ENCODE measurements at regions not wholly inside any gene's neighbourhood (a gene's known extent, or its start where the extent isn't known, plus 50 kb on each side); places are given as distances from the start of the nearest gene placed in this dataset.

DNA sequence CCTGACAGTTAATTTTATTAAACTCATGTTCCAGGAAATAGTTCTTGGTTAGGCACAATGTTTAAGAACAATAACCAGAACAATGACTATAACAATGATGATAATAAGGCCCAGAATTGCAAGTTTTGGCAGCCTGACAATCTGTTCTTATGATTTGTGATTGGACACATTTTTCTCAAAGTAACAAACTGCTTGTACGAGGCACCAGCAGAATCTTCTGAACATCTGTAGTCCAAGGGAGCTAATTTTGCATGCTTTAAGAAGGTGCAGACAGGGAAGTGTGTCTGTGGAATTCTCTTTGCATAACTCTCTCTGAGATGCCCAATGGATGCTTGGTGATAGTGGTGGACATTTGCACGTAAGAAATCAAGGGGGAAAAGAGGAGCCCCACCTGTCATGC lies 709.3 kb downstream of the SLC4A3 start:
- TF ChIP-seq POLR2AphosphoS5 (IDR thresholded peaks at IDR 0.05; ENCODE audit: low read depth, low read length), result no peak
- TF ChIP-seq POU2F2 (IDR thresholded peaks at IDR 0.05; ENCODE audit: low read depth, low read length), result no peak
- TF ChIP-seq POLR2A (IDR thresholded peaks at IDR 0.05; ENCODE audit: low read depth, low read length), result no peak
- TF ChIP-seq PAX5 (IDR thresholded peaks at IDR 0.05; ENCODE audit: insufficient read depth, low read length, severe bottlenecking), result no peak
- TF ChIP-seq SPI1 (IDR thresholded peaks at IDR 0.05; ENCODE audit: low read depth, low read length), result no peak
- no peak for TF ChIP-seq TAF1 (IDR thresholded peaks at IDR 0.05; ENCODE audit: low read depth, low read length)
- DNase-seq (ENCODE audit: insufficient read length, low spot score), result no peak
- FAIRE-seq, result no peak

GRCh38 chr2:220337611-220338440 lies 710.4 kb downstream of the SLC4A3 start:
- FAIRE-seq (no peak), DNase-seq (ENCODE audit: insufficient read length, low spot score) (no peak)
- TF ChIP-seq PAX5 (IDR thresholded peaks at IDR 0.05; ENCODE audit: insufficient read depth, low read length, severe bottlenecking) (no peak), POU2F2 (IDR thresholded peaks at IDR 0.05; ENCODE audit: low read depth, low read length) (no peak), POLR2A (IDR thresholded peaks at IDR 0.05; ENCODE audit: low read depth, low read length) (no peak), POLR2AphosphoS5 (IDR thresholded peaks at IDR 0.05; ENCODE audit: low read depth, low read length) (no peak), SPI1 (IDR thresholded peaks at IDR 0.05; ENCODE audit: low read depth, low read length) (no peak)

DNA sequence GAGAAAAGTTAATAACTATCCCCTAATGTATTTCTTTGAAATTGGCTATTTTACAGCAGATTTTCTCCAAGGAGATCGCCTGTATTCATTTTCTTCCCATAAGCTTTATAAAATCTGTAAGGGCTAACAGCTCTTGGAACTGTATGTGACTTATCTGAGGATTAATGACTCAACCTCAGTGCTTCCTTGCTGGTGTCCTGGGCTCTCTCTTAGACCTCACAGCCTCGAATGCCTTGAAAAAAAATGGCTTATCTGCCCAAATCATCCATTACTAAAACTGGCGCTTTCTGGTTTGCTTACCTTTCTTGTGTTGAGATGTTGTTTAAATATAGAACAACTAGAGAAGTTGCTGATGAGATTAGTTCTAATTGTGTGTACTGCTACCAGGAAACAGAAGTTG lies 713.6 kb downstream of the SLC4A3 start:
- no peak for FAIRE-seq
- TF ChIP-seq POU2F2 (IDR thresholded peaks at IDR 0.05; ENCODE audit: low read depth, low read length) (no peak), POLR2A (IDR thresholded peaks at IDR 0.05; ENCODE audit: low read depth, low read length) (no peak), TAF1 (IDR thresholded peaks at IDR 0.05; ENCODE audit: low read depth, low read length) (no peak), PAX5 (IDR thresholded peaks at IDR 0.05; ENCODE audit: insufficient read depth, low read length, severe bottlenecking) (no peak)

DNA sequence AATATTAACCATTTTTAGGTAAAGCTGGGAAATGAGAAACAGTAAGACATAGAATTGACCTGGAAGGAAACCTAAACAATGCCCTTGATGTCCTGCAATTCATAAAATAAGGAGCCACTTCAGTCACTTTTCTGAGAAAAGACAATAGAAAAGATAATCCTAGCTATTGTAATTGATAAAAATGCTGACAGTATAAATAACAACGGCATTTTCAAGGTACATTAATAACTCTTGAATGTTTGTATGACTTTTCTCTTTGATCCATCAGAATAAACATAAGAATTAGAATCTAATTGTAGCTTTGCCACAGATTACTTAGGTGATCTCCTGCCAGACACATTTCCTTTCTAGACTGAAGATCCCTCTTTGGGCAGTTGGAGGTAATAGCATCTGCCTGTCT lies 719.5 kb downstream of the SLC4A3 start:
- FAIRE-seq, result no peak
- no peak for DNase-seq (ENCODE audit: insufficient read length, low spot score)
- TF ChIP-seq POLR2AphosphoS5 (IDR thresholded peaks at IDR 0.05; ENCODE audit: low read depth, low read length) (no peak), POU2F2 (IDR thresholded peaks at IDR 0.05; ENCODE audit: low read depth, low read length) (no peak)

More for the DNA sequence above, 713.6 kb downstream of the SLC4A3 start:
- DNase-seq (ENCODE audit: insufficient read length, low spot score), result no peak

- DNase-seq (ENCODE audit: insufficient read length, low spot score) (no peak), FAIRE-seq (no peak)
- TF ChIP-seq POLR2A (IDR thresholded peaks at IDR 0.05; ENCODE audit: low read depth, low read length), result no peak
- TF ChIP-seq PAX5 (IDR thresholded peaks at IDR 0.05; ENCODE audit: insufficient read depth, low read length, severe bottlenecking), result no peak
- TF ChIP-seq POU2F2 (IDR thresholded peaks at IDR 0.05; ENCODE audit: low read depth, low read length), result no peak
- TF ChIP-seq POLR2AphosphoS5 (IDR thresholded peaks at IDR 0.05; ENCODE audit: low read depth, low read length), result no peak
- no peak for TF ChIP-seq SPI1 (IDR thresholded peaks at IDR 0.05; ENCODE audit: low read depth, low read length)
- TF ChIP-seq TAF1 (IDR thresholded peaks at IDR 0.05; ENCODE audit: low read depth, low read length), result no peak
Measured at GRCh38 chr2:220347626-220348025, 720.2 kb downstream of the SLC4A3 start.

- FAIRE-seq, result no peak
- TF ChIP-seq TAF1 (IDR thresholded peaks at IDR 0.05; ENCODE audit: low read depth, low read length), result no peak
- no peak for TF ChIP-seq PAX5 (IDR thresholded peaks at IDR 0.05; ENCODE audit: insufficient read depth, low read length, severe bottlenecking)
- no peak for TF ChIP-seq POLR2AphosphoS5 (IDR thresholded peaks at IDR 0.05; ENCODE audit: low read depth, low read length)
- no peak for TF ChIP-seq SPI1 (IDR thresholded peaks at IDR 0.05; ENCODE audit: low read depth, low read length)
- no peak for TF ChIP-seq POU2F2 (IDR thresholded peaks at IDR 0.05; ENCODE audit: low read depth, low read length)
- TF ChIP-seq POLR2A (IDR thresholded peaks at IDR 0.05; ENCODE audit: low read depth, low read length), result no peak
- no peak for DNase-seq (ENCODE audit: insufficient read length, low spot score)
Measured at GRCh38 chr2:220348206-220348605, 720.8 kb downstream of the SLC4A3 start.

DNA sequence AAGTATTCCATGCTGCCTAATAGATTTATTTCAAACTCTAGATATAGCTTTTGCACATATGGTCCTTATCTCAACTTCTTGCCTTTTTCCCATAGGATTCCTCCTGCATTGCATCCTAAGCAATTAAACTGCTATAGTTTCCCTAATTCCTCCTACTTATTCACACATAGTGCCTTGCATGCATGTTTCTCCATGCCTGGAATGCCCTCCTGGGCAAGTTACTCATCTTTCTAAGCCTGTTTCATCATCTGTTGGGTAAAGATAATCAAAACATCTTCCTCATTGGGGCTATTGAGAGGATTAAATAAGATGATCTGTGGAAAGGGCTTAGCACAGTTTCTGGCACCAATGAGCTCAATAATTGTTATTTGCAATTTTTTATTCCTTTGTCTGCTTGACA lies 726.5 kb downstream of the SLC4A3 start:
- TF ChIP-seq POLR2AphosphoS5 (IDR thresholded peaks at IDR 0.05; ENCODE audit: low read depth, low read length) (no peak), TAF1 (IDR thresholded peaks at IDR 0.05; ENCODE audit: low read depth, low read length) (no peak), SPI1 (IDR thresholded peaks at IDR 0.05; ENCODE audit: low read depth, low read length) (no peak), PAX5 (IDR thresholded peaks at IDR 0.05; ENCODE audit: insufficient read depth, low read length, severe bottlenecking) (no peak), POU2F2 (IDR thresholded peaks at IDR 0.05; ENCODE audit: low read depth, low read length) (no peak), POLR2A (IDR thresholded peaks at IDR 0.05; ENCODE audit: low read depth, low read length) (no peak)
- DNase-seq (ENCODE audit: insufficient read length, low spot score) (no peak), FAIRE-seq (no peak)

GRCh38 chr2:220356076-220356475 lies 728.6 kb downstream of the SLC4A3 start:
- TF ChIP-seq PAX5 (IDR thresholded peaks at IDR 0.05; ENCODE audit: insufficient read depth, low read length, severe bottlenecking), result no peak
- TF ChIP-seq SPI1 (IDR thresholded peaks at IDR 0.05; ENCODE audit: low read depth, low read length), result no peak
- no peak for TF ChIP-seq POU2F2 (IDR thresholded peaks at IDR 0.05; ENCODE audit: low read depth, low read length)
- no peak for TF ChIP-seq TAF1 (IDR thresholded peaks at IDR 0.05; ENCODE audit: low read depth, low read length)
- TF ChIP-seq POLR2A (IDR thresholded peaks at IDR 0.05; ENCODE audit: low read depth, low read length), result no peak
- no peak for TF ChIP-seq POLR2AphosphoS5 (IDR thresholded peaks at IDR 0.05; ENCODE audit: low read depth, low read length)
- DNase-seq (ENCODE audit: insufficient read length, low spot score) (no peak), FAIRE-seq (no peak)

- no peak for FAIRE-seq
- no peak for DNase-seq (ENCODE audit: insufficient read length, low spot score)
- TF ChIP-seq SPI1 (IDR thresholded peaks at IDR 0.05; ENCODE audit: low read depth, low read length), result no peak
- TF ChIP-seq PAX5 (IDR thresholded peaks at IDR 0.05; ENCODE audit: insufficient read depth, low read length, severe bottlenecking), result no peak
- TF ChIP-seq POU2F2 (IDR thresholded peaks at IDR 0.05; ENCODE audit: low read depth, low read length), result no peak
- no peak for TF ChIP-seq TAF1 (IDR thresholded peaks at IDR 0.05; ENCODE audit: low read depth, low read length)
- TF ChIP-seq POLR2A (IDR thresholded peaks at IDR 0.05; ENCODE audit: low read depth, low read length), result no peak
- no peak for TF ChIP-seq POLR2AphosphoS5 (IDR thresholded peaks at IDR 0.05; ENCODE audit: low read depth, low read length)
Measured at GRCh38 chr2:220365023-220365422, 737.6 kb downstream of the SLC4A3 start.

- no peak for TF ChIP-seq TAF1 (IDR thresholded peaks at IDR 0.05; ENCODE audit: low read depth, low read length)
- TF ChIP-seq SPI1 (IDR thresholded peaks at IDR 0.05; ENCODE audit: low read depth, low read length), result no peak
- no peak for TF ChIP-seq PAX5 (IDR thresholded peaks at IDR 0.05; ENCODE audit: insufficient read depth, low read length, severe bottlenecking)
- no peak for TF ChIP-seq POLR2A (IDR thresholded peaks at IDR 0.05; ENCODE audit: low read depth, low read length)
- no peak for TF ChIP-seq POLR2AphosphoS5 (IDR thresholded peaks at IDR 0.05; ENCODE audit: low read depth, low read length)
- TF ChIP-seq POU2F2 (IDR thresholded peaks at IDR 0.05; ENCODE audit: low read depth, low read length), result no peak
- FAIRE-seq (no peak), DNase-seq (ENCODE audit: insufficient read length, low spot score) (no peak)
Measured at GRCh38 chr2:220366765-220367164, 739.3 kb downstream of the SLC4A3 start.
